ENCODE measurements at regions not wholly inside any gene's neighbourhood (a gene's known extent, or its start where the extent isn't known, plus 50 kb on each side); places are given as distances from the start of the nearest gene placed in this dataset.

- in situ Hi-C loops (cut with MboI; ENCODE audit: low pct_unique_long_range_greater_than_20kb, low sequenced_read_pairs, unreplicated experiment), result no loop called here
- no peak for DNase-seq (ENCODE audit: low spot score)
- TF ChIP-seq CTCF (IDR thresholded peaks at IDR 0.05; ENCODE audit: extremely low read depth, insufficient read depth, missing control alignments), result no peak
Measured at GRCh38 chr21:15676935-15677334, 52.8 kb upstream of the USP25 start.

GRCh38 chr21:15679630-15680029 is 50.2 kb upstream of the USP25 start:
- no peak for DNase-seq (ENCODE audit: low spot score)
- in situ Hi-C loops (cut with MboI; ENCODE audit: low pct_unique_long_range_greater_than_20kb, low sequenced_read_pairs, unreplicated experiment), result no loop called here
- no peak for TF ChIP-seq CTCF (IDR thresholded peaks at IDR 0.05; ENCODE audit: extremely low read depth, insufficient read depth, missing control alignments)
